AG10803 (cell line): ENCODE measurements at regions not wholly inside any gene's neighbourhood (a gene's known extent, or its start where the extent isn't known, plus 50 kb on each side); places are given as distances from the start of the nearest gene placed in this dataset.
"Not testable (repeated sequence)": the region's sequence is repeated elsewhere in the genome, so short reads cannot be mapped to it uniquely, and the experiment has no call there.

Experiments used
- DNase-seq: peaks from one replicate; pipeline ENCODE4 v3.0.0; 2010; ENCODE audit warnings: low read depth
- H3K4me3 ChIP-seq: 2 replicates; pipeline ENCODE4 v1.5.1; 2011; ENCODE audit warnings: mild to moderate bottlenecking, low read length, control low read depth
- TF ChIP-seq, protein P1 (sequence below): conservative IDR thresholded peaks from 2 replicates; pipeline ENCODE4 v1.5.1; 2011; ENCODE audit warnings: mild to moderate bottlenecking, low read length, control low read depth, inconsistent platforms

DNA sequence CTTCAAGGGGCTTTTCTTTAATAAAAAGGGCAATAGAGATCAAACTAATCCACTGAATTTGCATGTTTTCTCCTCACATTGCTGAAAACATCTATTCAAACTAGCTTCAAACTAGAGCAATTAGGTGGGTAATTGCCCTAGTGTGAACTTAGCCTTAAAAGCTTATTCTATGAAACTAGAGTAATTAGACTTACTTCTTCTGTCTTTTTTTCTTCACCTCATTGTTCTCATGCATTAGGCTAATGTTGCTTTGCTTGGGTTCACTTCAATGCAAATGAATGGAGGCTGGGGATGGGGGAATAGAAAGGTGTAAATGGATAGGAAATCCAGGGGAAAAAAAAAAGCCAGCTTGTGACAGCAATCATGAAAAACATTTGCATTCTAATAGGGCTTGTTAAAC is 414.8 kb upstream of the LMO3 start:
- no peak for DNase-seq
- TF ChIP-seq, protein P1, sequence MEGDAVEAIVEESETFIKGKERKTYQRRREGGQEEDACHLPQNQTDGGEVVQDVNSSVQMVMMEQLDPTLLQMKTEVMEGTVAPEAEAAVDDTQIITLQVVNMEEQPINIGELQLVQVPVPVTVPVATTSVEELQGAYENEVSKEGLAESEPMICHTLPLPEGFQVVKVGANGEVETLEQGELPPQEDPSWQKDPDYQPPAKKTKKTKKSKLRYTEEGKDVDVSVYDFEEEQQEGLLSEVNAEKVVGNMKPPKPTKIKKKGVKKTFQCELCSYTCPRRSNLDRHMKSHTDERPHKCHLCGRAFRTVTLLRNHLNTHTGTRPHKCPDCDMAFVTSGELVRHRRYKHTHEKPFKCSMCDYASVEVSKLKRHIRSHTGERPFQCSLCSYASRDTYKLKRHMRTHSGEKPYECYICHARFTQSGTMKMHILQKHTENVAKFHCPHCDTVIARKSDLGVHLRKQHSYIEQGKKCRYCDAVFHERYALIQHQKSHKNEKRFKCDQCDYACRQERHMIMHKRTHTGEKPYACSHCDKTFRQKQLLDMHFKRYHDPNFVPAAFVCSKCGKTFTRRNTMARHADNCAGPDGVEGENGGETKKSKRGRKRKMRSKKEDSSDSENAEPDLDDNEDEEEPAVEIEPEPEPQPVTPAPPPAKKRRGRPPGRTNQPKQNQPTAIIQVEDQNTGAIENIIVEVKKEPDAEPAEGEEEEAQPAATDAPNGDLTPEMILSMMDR = no peak
- H3K4me3 ChIP-seq = no peak overlapping the region

DNA sequence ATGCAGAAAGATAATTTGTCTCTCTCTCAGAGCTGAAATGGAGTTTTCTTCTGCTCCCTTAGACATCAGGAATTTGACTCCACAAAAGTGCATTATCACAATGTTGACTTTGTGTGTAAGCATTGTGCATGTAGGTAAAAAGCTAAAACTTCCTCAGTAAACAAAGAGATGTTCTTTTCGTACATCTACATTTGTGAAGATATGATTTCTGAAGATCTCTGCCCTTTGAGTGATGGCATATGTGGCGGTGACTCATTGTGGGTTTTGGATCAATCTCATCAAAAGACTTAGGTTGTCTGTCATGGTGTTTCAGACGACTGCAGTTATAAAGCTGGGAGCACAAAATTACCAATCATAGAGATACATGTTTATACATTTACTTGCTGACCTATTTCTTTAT is 411.4 kb upstream of the LMO3 start:
- no peak overlapping the region for H3K4me3 ChIP-seq
- no peak for DNase-seq
- TF ChIP-seq, protein P1 = no peak

DNA sequence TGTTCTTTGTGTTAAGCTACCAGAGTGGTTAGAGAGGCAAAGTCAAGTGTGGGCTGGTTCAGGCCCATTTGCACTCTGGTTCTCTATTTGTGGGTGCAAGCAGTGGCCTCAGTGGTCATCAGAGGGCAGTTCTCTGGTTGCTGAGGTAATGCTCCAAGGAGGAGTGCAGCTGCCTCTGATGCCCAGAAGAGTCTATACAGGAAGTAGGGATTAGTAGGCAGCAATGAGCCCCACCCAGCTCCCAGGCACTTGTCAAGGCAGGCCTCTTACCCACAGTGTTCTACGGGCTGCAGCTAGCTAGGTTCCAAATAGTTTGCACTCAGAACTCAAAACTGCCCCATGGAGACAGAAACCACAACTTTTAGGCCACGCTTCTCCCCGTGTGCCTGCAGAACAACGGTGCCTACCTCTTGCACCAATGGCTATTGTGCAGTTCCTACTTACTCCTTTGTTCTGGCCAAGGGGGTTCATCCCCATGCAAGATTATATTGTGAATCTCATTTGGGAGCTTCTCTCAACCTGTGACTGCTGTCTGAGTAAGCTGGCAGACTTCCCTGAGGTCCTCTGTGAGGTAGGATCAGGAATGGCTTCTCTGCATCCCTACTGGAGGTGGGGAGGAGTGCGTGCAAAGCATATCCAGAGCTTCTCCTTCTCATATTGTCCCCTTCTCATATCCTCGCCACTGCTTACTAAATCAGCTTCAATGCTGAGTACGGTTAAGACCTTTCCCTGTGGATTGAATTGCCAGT is 410.3 kb upstream of the LMO3 start:
- no peak for DNase-seq

DNA sequence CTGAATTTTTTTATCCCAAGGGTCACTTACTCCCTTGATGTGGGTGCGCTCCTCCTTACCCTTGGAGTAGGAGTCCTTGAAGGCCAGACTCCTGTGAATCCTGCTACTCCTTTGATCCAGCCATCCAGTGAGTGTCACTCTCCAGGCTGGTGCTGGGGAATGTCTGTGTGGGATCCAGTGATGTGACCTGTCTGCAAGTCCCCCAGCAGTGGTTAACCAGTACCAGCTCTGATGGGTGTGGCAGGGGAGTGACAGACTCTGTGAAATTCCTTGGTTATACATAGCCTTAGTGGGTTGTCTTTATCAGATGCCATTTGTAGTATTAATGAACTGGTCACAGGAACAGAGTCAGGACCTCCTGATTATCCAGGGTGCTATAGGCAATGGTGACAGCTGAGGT is 409.5 kb upstream of the LMO3 start:
- DNase-seq = no peak
- TF ChIP-seq, protein P1 = no peak
- no peak overlapping the region for H3K4me3 ChIP-seq

More for the DNA sequence above, 410.3 kb upstream of the LMO3 start:
- H3K4me3 ChIP-seq = no peak overlapping the region
- TF ChIP-seq, protein P1 = no peak

DNA sequence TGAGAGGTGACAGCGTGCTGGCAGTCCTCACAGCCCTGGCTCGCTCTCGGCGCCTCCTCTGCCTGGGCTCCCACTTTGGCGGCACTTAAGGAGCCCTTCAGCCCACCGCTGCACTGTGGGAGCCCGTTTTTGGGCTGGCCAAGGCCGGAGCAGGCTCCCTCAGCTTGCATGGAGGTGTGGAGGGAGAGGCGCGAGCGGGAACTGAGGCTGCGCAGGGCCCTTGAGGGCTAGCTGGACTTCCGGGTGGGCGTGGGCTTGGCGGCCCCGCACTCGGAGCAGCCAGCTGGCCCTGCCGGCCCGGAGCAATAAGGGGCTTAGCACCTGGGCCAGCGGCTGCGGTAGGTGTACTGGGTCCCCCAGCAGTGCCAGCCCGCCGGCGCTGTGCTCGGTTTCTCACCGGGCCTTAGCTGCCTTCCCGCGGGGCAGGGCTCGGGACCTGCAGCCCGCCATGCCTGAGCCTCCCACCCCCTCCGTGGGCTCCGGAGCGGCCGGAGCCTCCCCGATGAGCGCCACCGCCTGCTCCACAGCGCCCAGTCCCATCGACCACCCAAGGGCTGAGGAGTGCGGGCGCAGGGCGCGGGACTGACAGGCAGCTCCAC is 401.6 kb upstream of the LMO3 start:
- not testable (repeated sequence) for DNase-seq

DNA sequence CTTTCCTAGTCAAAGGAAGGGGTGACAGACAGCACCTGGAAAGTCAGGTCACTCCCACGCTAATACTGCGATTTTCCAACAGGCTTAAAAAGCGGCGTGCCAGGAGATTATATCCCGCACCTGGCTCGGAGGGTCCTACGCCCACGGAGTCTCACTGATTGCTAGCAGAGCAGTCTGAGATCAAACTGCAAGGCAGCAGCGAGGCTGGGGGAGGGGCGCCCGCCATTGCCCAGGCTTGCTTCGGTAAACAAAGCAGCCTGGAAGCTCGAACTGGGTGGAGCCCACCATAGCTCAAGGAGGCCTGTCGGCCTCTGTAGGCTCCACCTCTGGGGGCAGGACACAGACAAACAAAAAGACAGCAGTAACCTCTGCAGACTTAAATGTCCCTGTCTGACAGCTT is 392.6 kb upstream of the LMO3 start:
- H3K4me3 ChIP-seq, DNase-seq: not testable (repeated sequence)

More for the DNA sequence above, 401.6 kb upstream of the LMO3 start:
- not testable (repeated sequence) for H3K4me3 ChIP-seq

DNA sequence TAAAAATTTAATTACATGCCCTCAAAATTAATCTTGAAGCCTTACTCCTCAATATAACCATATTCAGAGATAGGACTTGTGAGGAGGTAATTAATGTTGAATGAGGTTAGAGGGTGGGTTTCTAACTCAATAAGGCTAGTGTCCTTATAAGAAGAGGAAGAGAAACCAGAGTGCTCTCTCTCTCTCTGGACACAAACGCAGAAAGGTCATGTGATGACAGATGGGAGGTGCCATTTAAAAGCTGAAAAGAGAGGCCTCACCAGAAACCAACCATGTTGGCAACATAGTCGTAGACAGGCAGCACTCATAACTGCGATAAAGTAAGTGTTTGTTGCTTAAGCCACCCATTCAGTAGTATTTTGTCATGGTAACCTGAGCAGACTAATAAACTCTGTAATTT is 378.5 kb upstream of the LMO3 start:
- TF ChIP-seq, protein P1 = no peak
- no peak overlapping the region for H3K4me3 ChIP-seq
- no peak for DNase-seq

DNA sequence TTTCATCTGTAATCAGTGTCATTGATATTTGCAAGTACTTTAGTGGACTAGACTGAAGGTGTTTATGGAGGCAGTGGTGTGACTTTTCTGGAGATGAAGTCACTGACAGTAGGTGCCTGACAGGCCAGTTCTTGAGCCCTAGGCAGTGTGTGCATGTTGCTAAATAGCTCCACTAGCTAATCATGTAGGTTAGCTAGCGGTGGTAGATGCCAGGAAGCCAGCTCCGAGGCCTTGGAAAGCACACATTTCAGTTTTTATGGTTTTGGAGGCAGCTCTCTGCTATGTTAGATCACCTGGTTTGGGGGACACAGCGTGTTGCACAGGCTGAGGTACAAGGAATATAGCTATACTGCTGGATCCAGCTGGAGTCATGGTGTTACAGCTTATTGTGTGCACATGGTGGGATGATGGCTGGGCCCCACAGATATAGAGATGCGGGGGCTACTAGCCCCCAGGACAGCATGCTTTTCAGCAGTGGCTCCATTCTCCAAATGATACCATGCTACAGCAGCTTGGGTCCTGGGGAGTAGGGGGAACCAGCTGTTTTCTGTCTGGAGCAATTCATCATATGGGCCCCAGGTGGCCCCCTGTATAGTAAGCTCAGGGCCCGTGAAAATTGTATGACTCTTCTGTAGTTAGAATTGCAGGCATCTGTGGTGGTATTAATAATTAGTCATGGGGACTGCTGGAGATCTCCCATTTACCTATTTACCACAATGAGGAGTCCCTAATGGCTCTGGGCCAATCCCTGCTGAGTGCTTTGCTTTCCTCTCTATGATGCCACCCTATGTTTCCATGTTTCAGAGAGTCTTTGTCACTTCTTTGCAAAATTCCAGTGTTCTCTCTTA is 367.2 kb upstream of the LMO3 start:
- TF ChIP-seq, protein P1 = no peak

More for the DNA sequence above, 367.2 kb upstream of the LMO3 start:
- H3K4me3 ChIP-seq = no peak overlapping the region
- no peak for DNase-seq
